K562 (cell line): ENCODE measurements at regions not wholly inside any gene's neighbourhood (a gene's known extent, or its start where the extent isn't known, plus 50 kb on each side); places are given as distances from the start of the nearest gene placed in this dataset.

Experiments used
- POLR2A ChIP-seq: fragments of 450-650 bp; conservative IDR thresholded peaks from 2 replicates; pipeline ENCODE4 v1.6.1; 2016
- RNF2 ChIP-seq: sonication (generic); IDR thresholded peaks from 2 replicates; pipeline ENCODE4 v1.6.1; 2016
- TF ChIP-seq, protein P1 (sequence below): conservative IDR thresholded peaks from 2 replicates; pipeline ENCODE4 v1.6.1; 2011; ENCODE audit warnings: low read depth, mild to moderate bottlenecking, low read length; ENCODE audit not compliant: control insufficient read depth

DNA sequence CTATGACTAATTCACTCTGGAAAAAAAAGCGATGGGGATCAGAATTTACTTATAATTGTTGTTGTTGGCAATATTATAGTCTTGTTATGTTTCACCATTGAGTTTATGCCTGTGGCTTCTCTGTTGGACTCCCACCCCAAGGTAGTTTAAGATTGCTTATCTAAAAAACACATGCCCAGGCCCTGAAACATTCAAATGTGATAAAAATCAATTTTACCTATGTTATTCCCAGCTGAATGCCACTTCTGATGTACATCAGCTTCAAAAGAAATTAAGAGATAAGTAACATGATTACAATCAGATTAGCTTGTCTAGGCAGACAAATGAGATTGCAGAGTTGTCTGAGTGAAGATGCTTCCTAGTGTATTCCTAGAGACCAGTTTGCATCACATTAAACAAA lies 484.7 kb downstream of the PCDH7 start:
- TF ChIP-seq RNF2 (no peak), POLR2A (no peak)
- TF ChIP-seq, protein P1, sequence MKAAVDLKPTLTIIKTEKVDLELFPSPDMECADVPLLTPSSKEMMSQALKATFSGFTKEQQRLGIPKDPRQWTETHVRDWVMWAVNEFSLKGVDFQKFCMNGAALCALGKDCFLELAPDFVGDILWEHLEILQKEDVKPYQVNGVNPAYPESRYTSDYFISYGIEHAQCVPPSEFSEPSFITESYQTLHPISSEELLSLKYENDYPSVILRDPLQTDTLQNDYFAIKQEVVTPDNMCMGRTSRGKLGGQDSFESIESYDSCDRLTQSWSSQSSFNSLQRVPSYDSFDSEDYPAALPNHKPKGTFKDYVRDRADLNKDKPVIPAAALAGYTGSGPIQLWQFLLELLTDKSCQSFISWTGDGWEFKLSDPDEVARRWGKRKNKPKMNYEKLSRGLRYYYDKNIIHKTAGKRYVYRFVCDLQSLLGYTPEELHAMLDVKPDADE, result no peak
